Limb (tissue), 2 donors: ENCODE measurements at regions not wholly inside any gene's neighbourhood (a gene's known extent, or its start where the extent isn't known, plus 50 kb on each side); places are given as distances from the start of the nearest gene placed in this dataset.
"Not testable (repeated sequence)": the region's sequence is repeated elsewhere in the genome, so short reads cannot be mapped to it uniquely, and the experiment has no call there.

Source experiments
- DNase-seq, 2 donors: peaks; one replicate each; pipeline ENCODE4 v3.0.0-alpha.2; 2016; ENCODE audit errors: extremely low spot score in 2 of 2

DNA sequence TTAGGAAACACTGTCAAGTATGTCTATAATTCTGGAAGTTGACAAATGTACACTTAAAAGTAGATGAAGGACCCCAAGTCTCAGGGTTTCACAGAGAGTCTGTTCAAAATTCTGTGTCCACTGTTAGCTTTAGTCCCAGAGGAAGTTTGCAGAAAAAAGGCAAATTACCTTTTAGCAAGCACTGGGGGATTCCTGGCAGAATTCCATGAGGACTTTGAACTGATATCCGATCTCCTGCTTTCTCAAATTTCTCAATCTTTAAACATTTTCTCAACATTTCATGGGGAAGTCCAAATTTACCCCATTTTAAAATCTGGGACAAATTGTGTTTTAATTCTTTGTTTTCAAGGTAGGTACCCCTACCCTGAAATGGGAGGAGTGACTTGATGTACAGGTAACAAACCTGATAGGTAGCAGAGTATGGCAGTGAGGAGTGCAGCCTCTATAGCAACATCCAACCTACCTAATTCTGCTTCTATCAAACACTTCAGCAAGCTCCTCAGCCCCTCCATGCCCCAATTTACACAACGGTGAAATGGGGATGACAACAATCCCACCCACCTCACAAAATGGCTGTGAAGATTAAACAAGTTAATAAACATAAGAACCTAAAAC, 344.9 kb downstream of the OMA1 start:
- no peak for DNase-seq

DNA sequence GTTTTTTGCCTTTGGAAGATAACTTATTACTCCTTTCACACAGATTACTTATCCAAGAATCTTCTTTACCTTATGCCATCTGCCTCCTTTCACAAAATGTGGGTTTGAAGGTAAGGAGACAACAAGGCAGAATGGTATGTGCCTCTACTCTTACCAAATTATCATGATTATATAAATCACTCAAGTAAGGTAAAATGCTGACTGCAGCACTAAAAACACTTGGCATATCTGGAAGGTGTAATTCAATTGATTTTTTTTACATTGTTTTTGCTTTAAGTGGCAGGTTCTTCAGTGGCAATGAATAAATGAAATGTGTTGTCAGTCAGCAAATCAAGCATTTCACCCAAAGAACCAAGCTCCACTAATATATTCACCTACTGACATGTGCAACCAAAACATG, 346.1 kb downstream of the OMA1 start:
- DNase-seq: no peak

DNA sequence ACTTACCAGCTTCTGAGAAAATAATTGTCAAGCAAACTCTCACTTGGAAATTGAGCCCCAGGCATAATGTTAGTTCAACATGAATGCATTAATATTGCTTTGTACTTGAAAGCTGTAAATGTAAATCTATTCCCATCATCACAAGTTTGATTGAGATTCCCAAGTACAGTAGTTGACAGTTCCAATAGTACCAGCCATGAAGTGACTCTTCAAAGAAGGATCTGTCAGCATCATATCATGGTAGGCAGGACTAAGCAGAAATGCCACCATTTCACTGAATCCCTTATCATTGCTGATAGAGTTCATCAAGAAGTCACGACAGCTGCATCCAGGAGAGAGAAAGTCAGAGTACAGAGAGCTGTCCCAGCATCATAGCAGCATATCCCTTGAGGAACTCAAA, 348.7 kb downstream of the OMA1 start:
- no peak for DNase-seq

DNA sequence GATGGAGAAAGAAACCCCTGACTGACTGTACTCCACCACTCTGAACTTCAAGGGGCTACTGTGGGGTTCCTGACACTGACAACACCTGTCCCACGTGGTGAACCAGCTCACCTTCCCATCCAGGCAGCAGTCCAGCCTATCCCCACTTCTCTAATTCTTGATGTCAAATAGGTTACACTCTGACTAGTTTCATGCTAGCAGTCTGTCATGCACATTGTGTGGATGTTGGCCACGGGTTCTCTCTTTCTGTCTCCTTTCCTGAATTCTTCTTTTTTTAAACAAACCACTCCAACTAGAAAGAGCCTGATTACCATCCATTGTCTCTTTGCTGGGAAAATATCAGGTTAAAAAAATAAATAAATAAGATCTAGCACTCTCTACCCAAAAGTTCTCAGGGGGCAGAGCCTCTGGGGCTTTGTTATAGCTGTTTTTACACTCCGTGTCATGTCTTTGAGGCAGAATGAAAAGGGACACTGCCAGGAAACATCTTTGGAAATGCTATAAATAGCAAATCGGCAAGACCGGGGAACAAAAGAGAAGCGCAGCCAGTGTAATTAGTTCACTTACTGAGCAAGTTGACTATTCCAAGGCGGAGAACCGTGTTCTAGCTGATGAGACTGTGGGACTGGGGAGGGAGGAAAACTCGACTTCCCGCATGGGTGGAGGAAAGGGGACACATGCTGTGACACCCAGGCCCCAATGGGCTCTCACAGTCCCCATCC, 356.1 kb downstream of the OMA1 start:
- DNase-seq: no peak

DNA sequence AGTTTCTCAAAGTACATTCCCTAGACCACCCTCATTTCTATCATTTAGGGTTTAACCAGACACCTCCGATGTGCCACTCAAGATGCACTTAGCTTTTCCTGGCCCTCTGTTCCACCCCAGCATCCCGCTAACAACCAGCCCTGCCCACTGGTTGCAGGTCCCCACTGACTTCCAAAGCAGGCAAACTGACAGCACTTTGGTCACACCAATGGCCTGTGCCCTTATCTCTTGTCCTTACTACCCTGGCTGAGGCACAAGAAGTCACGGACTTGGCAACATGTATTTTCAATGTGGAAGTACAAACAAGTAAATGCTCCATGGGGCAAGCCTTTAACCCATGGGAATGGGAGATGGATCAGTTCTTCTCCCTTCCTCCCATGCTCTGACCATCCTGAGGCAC, 357.1 kb downstream of the OMA1 start:
- no peak for DNase-seq

DNA sequence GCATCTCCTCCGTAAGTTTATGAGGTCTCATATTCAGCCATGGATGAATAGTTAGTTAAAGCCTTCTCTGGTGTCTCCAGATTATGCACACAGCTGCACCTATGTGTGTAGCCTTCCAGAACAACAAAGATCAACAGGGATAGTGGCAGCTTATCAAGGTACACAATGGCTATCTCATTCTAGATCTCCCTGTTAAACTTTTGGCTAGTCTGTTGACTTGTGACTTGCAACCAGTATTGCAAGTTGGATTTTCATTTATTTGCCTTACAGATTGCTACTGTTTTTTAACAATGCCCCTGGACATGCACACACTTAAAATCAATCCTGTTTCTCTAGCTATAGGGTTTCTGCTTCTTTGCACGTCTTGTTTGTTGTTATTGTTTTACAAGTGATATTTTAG, 363.2 kb downstream of the OMA1 start:
- DNase-seq: no peak

DNA sequence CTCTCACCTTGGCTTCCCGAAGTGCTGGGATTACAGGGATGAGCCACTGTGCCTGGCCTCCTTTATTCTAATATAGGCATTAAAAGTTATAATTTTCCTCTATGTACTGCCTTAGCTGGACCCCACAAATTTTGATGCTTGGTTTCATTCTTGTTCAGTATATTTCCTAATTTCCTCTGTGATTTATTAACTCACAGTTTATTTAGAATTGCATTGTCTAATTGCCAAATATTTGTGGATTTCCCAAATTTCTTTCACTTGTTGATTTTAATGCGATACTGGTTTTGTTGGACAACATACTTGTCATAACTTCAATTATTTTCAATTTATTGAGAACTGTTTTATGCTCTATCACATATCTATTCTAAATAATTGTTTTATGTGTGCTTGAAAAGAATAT, 366.0 kb downstream of the OMA1 start:
- no peak for DNase-seq

DNA sequence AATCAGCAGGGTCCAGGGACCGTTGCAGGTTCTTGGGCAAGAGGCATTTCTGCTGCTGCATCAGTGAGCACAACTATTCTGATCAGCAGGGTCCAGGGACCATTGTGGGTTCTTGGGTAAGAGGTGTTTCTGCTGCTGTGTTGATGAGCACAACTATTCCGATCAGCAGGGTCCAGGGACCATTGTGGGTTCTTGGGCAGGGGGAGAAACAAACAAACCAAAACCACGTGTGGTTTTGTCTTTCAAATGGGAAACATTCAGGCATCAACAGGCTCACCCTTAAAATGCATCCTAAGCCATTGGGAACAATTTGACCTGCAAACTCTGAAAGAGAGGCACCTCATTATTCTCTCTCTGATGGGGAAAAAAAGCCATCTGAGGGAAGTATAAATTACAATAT, 377.4 kb downstream of the OMA1 start:
- not testable (repeated sequence) for DNase-seq

DNA sequence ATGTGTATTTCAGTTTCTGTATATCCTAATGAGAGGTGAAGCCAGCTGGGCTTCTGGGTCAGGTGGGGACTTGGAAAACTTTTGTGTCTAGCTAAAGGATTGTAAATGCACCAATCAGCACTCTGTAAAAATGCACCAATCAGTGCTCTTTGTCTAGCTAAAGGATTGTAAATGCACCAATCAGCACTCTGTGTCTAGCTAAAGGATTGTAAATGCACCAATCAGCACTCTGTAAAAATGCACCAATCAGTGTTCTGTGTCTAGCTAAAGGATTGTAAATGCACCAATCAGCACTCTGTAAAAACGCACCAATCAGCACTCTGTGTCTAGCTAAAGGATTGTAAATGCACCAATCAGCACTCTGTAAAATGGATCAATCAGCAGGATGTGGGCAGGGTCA, 379.4 kb downstream of the OMA1 start:
- not testable (repeated sequence) for DNase-seq

DNA sequence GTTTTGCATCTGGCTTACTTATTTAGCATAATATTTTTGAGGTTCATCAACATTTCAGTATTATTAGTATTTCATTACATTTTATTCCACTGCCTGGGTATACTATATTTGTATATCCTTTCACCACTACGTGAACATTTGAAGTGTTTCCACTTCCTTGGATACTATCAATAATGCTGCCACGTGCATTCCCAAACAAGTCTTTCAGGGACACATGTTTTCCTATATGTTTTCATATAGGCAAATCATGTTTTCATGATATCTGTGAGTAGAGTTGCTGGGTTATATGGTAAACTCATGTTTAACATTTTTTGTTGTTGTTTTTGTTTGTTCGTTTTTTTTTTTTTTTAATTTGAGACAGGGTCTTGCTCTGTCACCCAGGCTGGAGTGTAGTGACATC, 380.1 kb downstream of the OMA1 start:
- no peak for DNase-seq

DNA sequence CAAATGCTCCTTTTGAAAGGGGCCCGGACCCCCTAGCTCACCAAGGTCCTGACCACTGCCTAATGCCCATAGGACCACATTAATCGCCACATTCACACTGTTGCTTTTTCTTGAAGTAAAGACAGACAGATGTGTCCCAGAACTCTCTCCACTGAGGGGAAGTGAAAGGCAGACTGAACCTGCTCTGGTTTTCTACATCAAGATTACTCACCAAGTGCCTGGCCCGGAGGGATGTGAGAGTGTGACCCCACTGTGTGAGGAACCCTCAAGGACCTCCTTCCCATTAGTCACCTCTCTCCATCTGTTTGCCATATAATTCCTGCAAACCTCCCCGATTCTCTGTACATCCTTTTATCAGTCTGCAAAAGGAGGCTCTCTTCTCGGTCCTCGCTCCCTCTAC, 381.5 kb downstream of the OMA1 start:
- DNase-seq: no peak

DNA sequence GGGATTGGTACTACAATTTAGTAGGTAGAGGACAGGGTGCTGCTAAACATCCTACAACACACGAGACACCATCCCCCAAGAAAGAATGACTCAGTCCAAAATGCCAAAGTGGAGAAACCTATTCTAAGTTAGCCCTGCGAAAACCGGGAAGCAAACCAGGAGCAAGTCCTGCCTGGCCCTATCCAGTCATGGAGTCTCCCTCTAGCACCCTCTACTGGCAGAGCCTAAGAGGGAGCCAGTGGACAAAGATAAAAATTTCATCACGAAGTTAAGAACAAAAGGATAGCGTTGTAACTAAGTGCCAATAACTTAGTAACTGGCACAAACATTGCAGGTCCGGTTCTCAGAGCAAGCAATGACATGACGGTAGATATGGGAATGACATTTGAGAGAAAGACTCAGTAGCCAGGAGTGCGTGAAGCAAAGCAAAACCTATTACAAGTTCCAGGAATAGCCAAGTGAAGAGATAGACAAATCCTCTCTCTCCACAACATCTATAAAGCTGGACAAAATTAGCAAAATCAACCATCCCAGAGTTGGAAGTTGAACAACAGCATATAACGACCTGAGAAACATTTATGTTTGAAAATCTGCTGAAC, 383.5 kb downstream of the OMA1 start:
- DNase-seq: peak; percentile 52 to 67

DNA sequence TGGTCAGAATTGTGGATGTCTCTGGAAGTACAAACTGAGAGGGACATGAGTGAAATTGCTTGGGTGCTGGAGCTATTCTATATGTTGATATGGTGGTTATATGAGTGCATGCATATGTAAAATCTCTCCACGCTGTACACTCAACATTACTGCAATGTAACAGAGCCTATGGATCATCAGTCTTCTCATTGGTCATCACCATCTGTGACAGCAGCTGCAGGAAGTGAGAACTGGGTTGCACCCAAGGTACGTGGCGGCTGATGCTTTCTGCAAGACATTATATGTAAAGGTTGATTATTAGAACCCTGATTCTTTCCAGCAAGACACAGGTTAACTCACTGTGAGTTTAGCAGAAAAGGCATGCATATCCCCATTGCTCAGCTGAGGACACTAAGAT, 387.1 kb downstream of the OMA1 start:
- DNase-seq: no peak

DNA sequence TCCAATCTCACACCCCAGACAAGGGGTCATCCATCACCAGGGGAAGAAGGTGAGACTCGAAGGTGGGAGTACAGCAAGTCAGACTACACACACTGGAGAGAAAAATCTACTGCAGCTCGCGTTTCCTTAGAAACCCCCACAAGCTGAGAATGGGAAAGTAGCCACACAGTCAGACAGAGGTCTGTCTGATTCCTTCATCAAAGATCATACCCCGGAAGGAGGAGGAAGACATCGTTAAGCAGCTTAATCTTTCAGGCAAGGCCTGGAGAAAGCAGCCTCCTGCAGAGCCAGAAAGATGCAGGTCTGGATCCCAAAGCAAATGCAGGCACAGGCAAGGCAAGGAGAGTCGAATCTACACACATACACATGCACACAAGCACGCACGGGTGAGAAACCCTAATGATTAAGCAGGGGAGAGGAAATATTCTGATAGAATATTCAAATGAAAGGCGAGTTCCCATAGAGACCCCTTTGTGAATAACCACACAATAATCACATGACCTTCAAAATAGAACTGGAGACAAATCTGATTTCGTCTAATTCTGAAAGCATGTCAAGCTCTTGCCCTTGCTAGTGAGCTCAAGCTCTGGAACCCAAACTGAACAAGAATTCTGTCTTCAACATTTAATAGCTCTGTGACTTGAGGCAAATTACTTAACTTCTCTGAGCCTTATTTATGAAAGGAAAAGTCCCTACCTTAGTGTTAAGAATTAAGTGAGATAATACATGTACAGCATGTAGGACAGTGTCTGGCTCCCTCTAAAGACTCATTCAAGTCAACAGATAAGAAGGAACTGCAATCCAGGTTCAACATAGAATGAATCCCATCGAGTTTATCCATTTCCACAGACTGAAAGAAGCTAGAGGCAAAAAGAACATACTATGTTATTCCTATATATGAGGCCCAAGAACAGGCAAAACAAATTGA, 387.8 kb downstream of the OMA1 start:
- DNase-seq: no peak

DNA sequence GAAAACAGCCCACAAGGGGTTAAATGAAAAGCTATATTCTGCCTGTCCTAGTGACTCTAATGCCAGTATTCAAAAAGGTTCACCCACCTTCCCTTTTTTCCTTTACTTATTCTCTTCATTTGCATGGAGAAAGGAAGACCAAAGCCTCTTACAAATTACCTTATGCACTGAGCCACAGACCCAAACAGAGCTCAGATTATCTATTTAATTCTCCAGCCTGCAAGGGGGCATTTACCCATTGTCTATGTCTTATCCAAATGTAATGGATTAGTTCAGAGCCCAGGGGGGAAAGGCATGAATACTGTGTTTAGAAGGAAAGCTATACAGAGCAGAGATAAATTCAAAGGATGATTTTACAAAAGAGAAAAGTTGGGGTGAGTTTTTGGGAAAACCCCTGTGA, 388.5 kb downstream of the OMA1 start:
- DNase-seq: no peak

DNA sequence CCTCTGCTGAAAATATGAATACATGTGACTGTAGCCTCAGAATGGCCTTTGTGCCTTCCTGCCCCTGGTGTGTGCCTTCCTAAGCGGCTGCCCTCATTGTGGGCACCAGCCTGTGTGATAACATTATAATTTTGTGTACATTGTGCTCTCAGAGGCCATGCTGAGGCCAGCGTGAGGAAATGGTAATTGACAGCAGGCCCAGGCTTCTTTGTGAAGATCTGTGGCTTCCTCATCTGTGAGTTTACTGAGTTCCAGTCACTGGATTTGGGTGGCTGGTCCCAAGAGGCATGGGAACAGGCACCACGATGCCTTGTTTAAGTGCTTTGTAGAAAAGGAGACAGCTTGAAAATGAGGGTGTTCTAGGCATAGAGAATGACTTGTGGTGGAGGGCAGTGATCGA, 389.3 kb downstream of the OMA1 start:
- DNase-seq: no peak

DNA sequence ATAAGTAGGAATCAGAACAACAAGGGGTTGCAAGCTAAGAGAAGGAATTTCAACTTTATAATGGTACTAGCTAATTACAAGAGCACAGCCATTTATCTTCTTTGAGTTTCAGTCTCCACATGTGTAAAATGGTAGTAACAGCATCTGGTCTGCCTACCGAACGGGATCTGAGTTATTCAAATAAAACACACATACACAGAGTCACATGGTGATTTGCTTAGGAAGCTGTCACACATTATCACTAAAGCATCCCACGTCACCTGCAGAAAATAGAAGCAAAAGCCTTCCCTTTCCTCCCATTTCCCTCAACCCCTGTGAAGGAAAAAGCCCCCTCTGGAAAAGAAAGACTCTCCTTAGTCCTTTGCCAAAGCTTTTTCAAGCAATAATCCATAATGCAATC, 389.7 kb downstream of the OMA1 start:
- DNase-seq: no peak

DNA sequence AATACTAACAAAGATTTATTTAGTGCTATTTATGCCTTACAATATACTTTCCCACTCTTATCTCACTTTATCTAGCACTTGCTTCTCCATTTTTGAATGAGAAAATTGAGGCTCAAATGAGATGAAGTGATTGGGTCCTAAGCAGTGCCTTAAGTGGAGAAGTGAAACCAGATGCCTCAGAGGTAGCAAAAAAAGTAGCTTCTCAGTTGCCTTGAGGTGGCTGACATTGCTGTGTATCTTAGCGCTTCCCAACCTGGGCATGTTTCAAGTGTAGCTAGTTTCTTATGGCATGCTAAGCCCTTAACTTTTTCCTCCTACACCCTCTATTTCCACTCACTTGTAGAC, 390.4 kb downstream of the OMA1 start:
- no peak for DNase-seq

DNA sequence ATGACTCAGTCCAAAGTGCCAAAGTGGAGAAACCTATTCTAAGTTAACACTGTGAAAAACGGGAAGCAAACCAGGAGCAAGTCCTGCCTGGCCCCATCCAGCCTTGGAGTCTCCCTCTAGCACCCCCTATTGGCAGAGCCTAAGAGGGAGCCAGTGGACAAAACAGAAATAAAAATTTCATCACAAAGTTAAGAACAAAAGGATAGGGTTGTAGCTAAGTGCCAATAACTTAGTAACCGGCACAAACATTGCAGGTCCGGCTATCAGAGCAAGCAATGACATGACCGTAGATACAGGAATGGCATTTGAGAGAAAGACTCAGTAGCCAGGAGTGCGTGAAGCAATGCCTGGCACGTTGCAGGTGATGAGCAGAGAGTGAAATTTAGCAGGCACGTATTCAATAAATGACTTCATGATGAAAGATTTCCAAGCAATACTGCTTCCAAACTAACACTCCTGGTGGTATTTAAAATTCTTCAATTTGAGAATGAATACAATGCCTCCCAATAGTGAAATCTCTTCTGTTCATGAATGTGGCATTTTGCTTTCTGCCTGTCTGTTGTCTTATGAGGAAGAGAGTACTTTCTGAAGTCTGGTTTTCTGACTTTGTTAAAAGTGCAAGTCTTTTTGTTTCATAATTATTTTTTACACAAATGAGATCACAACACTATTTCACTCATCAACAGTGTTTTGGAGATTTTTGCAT, 391.0 kb downstream of the OMA1 start:
- DNase-seq: no peak

DNA sequence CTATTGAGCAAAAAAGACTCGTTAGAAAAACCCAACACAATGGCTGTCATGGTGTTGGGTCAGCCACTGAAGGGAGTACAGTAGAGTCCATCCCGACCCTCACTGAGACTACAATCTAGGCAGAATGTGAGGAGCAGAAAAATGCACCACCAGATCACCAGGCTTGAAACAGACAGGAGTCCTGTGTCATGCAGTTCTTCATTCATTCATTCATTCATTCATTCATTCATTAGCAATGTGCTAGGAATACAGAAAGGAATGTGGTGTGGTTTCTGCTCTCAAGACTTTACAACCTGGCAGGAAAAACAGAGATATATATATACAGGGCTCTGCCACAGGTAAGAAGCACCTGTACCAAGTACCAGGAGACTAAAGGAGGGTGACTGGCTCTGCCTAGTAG, 392.3 kb downstream of the OMA1 start:
- DNase-seq: no peak

DNA sequence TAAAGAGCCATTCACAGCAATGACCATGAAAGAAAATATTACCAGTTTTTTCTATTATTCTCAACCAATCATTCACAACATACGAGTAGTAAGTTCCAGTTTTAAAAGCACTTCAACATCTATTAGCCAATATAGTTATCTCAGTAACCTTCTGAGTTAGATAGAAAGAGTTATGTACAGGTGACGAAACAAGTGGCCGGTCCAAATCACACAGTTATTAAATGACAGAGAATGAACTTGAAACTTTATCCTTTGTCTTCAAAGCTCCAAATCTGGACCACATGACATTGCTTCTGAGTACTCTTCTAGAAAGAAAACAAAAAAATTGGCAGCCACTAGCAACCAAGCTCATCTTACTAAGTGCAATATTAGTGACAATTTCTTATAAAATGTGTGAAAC, 393.8 kb downstream of the OMA1 start:
- DNase-seq: no peak
